Loucy (cell line): ENCODE measurements at regions not wholly inside any gene's neighbourhood (a gene's known extent, or its start where the extent isn't known, plus 50 kb on each side); places are given as distances from the start of the nearest gene placed in this dataset.

ENCODE experiments used
- CTCF ChIP-seq: fragments of 200-600 bp; sonication (generic); conservative IDR thresholded peaks from 2 replicates; pipeline ENCODE4 v1.5.1; 2014; ENCODE audit warnings: mild to moderate bottlenecking, antibody characterized with exemption, low read length
- EZH2phosphoT487 ChIP-seq: fragments of 200-600 bp; IDR thresholded peaks from 2 replicates; pipeline ENCODE4 v1.6.1; 2018; ENCODE audit warnings: antibody characterized with exemption, mild to moderate bottlenecking, moderate library complexity, borderline replicate concordance

GRCh38 chr4:184884883-184885282 is 59.1 kb upstream of the ACSL1 start:
- no peak for TF ChIP-seq CTCF
- no peak for TF ChIP-seq EZH2phosphoT487
